Epidermal melanocyte (primary cell): ENCODE measurements at regions not wholly inside any gene's neighbourhood (a gene's known extent, or its start where the extent isn't known, plus 50 kb on each side); places are given as distances from the start of the nearest gene placed in this dataset.
"Not testable (repeated sequence)": the region's sequence is repeated elsewhere in the genome, so short reads cannot be mapped to it uniquely, and the experiment has no call there.

Experiments
- DNase-seq: peaks from one replicate; pipeline ENCODE4 v3.0.0; 2011; ENCODE audit warnings: low spot score; ENCODE audit not compliant: insufficient read length

GRCh38 chr13:78540058-78540457 lies 63.3 kb downstream of the POU4F1 start:
- DNase-seq = no peak

- DNase-seq = not testable (repeated sequence)
Measured at GRCh38 chr13:78526044-78526443, 77.3 kb downstream of the POU4F1 start.

- DNase-seq = no peak
Measured at GRCh38 chr13:78524936-78525335, 78.4 kb downstream of the POU4F1 start.

- no peak for DNase-seq
Measured at GRCh38 chr13:78521091-78521490, 82.3 kb downstream of the POU4F1 start.

- no peak for DNase-seq
Measured at GRCh38 chr13:78520425-78520824, 82.9 kb downstream of the POU4F1 start.

GRCh38 chr13:78518482-78518881 lies 84.9 kb downstream of the POU4F1 start:
- DNase-seq = not testable (repeated sequence)

GRCh38 chr13:78499802-78500201 lies 103.5 kb downstream of the POU4F1 start:
- no peak for DNase-seq

- DNase-seq = no peak
Measured at GRCh38 chr13:78497702-78498355, 105.5 kb downstream of the POU4F1 start.

- no peak for DNase-seq
Measured at GRCh38 chr13:78491978-78492377, 111.4 kb downstream of the POU4F1 start.

- DNase-seq = not testable (repeated sequence)
Measured at GRCh38 chr13:78490225-78490624, 113.1 kb downstream of the POU4F1 start.

- no peak for DNase-seq
Measured at GRCh38 chr13:78487707-78488106, 115.6 kb downstream of the POU4F1 start.

- no peak for DNase-seq
Measured at GRCh38 chr13:78485803-78486202, 117.5 kb downstream of the POU4F1 start.

GRCh38 chr13:78478183-78478582 lies 125.2 kb downstream of the POU4F1 start:
- DNase-seq = no peak

- DNase-seq = no peak
Measured at GRCh38 chr13:78476910-78477309, 126.4 kb downstream of the POU4F1 start.

GRCh38 chr13:78468621-78469020 lies 134.7 kb downstream of the POU4F1 start:
- DNase-seq = no peak

- DNase-seq = no peak
Measured at GRCh38 chr13:78465250-78465649, 138.1 kb downstream of the POU4F1 start.

GRCh38 chr13:78460176-78460575 lies 143.2 kb downstream of the POU4F1 start:
- DNase-seq = no peak

GRCh38 chr13:78443839-78444238 lies 159.5 kb downstream of the POU4F1 start:
- DNase-seq = no peak

GRCh38 chr13:78437781-78438180 lies 165.6 kb downstream of the POU4F1 start:
- DNase-seq = no peak

GRCh38 chr13:78436311-78436710 lies 167.0 kb downstream of the POU4F1 start:
- no peak for DNase-seq

GRCh38 chr13:78431328-78431727 lies 172.0 kb downstream of the POU4F1 start:
- DNase-seq = no peak

- DNase-seq = no peak
Measured at GRCh38 chr13:78430811-78431210, 172.5 kb downstream of the POU4F1 start.

GRCh38 chr13:78430166-78430791 lies 173.1 kb downstream of the POU4F1 start:
- no peak for DNase-seq
